NCI-H1417 (cell line): ENCODE measurements at regions not wholly inside any gene's neighbourhood (a gene's known extent, or its start where the extent isn't known, plus 50 kb on each side); places are given as distances from the start of the nearest gene placed in this dataset.

Experiments
- DNase-seq, 3 experiments: peaks; one replicate each; lab custom pipeline; 2025; lab: John Stamatoyannopoulos, UW

DNA sequence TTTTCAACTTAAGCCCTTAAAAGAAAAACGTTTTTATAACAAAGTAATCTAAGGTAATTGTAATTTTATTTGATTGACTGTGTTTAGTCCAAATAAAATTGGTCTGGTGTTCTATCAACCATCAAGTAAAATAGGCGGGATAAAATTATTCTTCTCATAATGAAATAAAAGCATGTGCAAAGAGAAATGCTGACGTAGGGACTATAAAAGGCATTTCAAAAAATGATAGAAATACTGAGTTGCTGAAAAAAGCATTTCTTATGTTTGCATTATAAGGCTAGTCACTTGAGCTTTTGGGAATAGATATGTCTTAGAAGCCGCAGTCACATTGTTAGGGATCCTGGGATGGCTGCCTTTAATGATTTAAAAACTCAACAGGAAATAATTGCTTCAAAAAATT is 608.0 kb upstream of the JAG1 start:
- no peak for DNase-seq

DNA sequence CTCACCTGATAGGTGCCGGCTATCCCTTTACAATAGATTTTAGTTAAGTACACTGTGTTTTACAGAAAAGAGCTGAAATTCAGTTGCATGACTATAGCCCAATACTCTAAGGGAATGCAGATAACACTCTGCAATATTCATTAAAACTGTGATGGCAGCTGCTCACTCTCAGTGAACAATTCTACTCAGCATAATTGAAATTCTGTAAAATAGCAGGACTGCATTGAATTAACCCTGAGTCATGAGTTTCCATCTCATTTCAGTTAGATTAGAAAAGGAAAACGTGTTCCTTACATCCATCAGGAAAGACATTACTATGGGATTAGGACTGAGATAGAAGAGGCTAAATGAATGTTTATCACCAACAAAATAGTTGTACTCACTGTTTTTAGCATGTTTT is 613.3 kb upstream of the JAG1 start:
- no peak for DNase-seq

- DNase-seq, result no peak
These were observed 621.5 kb upstream of the BTBD3 start for GRCh38 chr20:11296221-11296620.

GRCh38 chr20:11296951-11297350 is 620.7 kb upstream of the BTBD3 start:
- DNase-seq, result no peak

DNA sequence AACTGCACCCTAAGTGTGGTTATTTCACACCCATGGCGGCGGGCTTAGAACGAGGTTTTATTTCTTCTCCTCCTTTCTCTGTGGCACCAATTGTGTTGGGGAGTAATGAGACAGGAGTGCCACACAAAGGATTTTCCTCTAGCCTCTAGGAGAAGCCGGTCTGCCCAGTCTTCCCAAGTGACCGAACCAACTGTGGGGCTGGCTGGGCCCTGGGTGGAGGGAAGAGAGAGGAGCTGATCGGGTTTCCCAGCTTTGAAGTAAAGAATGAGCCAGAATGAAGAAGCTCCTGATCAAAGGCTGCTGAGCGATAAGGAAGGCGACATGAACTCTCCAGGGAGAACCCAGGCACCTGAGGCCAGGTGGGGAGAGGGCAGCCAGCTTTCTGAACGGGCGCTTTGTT is 616.0 kb upstream of the BTBD3 start:
- DNase-seq, result no peak

DNA sequence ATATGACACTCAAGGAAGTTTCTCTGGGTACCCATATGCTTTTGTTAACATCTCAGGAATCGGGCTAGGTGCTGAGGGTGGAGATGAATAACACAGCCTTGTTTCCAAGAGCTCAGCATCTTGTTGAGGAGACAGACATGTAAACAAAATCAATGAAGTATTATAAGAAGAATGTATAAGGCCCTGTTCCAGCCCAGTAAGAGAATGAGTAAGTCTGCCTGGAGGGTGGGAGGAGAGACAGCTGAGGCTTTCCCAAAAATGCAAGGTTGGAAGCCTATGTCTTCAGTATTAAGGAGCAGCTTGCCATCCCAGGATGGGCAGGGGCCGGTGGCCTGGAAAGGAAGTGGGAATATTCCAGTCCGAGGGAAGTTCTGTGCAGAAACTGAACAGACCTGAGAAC is 615.3 kb upstream of the BTBD3 start:
- DNase-seq, result no peak

DNA sequence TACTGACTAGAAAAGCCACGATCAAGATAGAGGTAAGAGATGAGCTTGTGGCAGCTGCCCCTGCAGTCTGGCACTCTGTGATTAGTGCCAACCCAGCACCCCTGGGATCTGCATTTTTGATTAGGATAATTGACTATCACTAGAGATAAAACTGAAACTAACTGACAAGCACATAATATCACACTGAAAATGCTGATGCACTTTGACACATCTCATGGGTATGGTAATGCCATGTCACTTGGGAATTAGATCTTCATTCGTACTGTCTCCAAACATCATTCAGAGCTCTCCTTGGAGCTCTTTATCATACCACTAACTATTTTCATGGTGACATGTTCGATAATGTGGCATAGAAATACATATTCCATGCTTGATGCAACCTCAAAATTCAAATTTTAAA is 612.9 kb upstream of the BTBD3 start:
- no peak for DNase-seq

DNA sequence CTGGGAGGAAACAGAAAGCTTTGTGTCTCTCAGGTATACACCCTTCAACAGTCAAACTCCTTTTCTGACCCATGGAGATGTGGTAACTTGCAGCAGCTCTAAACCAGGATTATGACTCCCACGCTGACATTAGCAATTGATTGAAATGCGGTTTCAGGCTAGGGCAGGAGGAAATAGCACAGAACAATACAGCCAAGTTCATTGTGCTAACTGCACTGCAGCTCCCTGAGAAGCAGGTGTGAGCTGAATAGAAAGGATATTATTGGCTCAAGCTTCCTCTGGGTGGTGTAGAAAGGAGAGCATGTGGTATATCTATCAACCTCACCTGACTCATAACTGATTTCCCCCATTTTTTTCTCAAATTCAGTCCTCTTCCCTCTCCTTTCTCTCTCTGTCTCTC is 612.3 kb upstream of the BTBD3 start:
- peak in 1 of 3 experiments; percentile 44 for DNase-seq

GRCh38 chr20:11311659-11312224 is 606.0 kb upstream of the BTBD3 start:
- DNase-seq, result no peak

DNA sequence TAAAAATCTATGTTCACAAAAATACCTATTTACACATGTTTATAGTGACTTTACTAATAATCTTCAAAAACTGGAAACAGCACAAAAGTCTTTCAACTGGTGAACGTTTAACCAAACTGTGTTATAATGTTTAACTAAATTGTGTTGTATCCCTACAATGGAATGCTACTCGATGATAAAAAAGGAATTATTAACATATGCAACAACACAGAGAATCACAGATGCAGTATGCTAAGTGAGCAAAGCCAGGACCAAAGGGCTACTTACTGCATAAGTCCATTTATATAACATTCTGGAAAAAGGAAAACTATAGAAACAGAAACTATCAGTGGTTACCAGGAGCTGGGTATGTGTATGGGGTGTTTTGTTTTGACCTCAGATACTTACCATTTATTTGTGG is 602.2 kb upstream of the BTBD3 start:
- no peak for DNase-seq

- no peak for DNase-seq
These were observed 601.4 kb upstream of the BTBD3 start for GRCh38 chr20:11316244-11316643.

- no peak for DNase-seq
These were observed 597.7 kb upstream of the BTBD3 start for GRCh38 chr20:11320033-11320432.

GRCh38 chr20:11323816-11324215 is 593.9 kb upstream of the BTBD3 start:
- DNase-seq, result no peak

DNA sequence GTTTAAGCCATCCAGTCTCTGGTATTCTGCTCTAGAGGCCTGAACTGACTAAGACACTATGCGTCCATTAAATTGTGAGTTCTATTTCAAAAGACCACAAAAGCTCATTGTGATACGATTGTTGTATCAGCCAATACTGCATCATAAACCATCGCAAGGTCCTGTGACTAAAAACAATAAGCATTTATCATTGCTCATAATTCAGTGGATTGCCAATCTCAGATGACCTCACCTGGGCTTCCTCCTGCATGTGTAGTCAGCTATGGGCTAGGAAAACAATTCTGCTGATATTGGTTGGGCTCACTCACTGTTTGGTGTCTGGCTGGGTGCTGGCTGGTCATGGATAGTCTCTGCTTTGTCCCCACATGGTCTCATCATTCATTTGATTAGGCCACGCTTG is 592.7 kb upstream of the BTBD3 start:
- DNase-seq, result no peak

GRCh38 chr20:11328839-11329238 is 588.9 kb upstream of the BTBD3 start:
- no peak for DNase-seq

DNA sequence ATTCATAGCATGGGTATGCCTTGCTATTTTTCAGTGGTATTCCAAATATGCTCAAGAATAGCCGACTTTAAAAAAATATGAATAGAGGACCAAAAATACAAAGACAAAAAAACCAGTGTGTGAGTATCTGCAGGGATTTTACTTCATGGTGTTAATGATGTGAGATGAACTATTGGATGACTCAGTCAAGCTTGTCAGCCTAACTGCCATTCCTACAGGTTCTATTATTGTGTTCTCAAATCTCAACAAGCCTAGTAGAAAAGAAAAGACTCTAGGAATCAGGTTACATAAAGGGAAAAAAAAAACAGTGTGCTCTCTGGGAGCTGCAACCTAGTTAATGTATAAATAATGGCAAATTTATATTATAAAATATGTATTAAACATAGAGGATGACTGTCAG is 588.4 kb upstream of the BTBD3 start:
- peak in 1 of 3 experiments; percentile 27 for DNase-seq

DNA sequence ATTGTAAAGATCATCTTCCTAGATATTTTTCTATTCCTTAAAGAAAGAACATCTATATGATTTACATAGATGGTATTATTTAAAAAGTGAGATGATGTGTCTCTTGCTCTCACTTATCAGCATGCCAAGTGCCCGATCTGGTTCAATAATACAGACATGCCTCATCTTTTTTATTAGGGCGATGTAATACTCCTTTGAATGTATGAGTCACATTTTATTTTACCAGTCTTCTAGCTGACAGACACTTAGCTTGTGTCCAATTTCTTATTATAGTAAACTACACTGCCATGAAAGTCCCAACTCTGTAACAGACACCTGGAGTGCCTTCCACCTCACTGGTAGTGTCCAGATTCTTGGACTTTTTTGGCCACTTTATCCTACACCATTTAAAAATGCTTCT is 586.6 kb upstream of the BTBD3 start:
- no peak for DNase-seq

GRCh38 chr20:11332381-11332780 is 585.3 kb upstream of the BTBD3 start:
- DNase-seq, result no peak

DNA sequence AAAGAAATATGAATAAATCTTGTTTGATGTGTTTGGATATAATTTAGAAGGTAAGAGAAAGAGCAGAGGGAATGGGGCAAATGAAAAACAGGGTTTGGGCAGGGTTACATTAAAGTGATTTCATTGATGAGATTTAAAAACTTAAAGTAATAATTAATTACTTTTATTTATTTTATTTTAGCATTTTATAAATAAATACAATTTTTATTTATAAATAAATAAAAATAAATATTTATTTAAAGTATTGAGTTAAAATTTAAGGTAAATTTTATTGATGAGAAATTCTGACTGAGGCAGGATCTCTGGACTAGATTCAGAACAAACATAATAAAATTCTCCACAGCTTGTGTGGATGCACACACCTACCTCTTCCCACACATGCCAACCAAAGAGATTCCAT is 584.1 kb upstream of the BTBD3 start:
- no peak for DNase-seq

GRCh38 chr20:11337361-11338130 is 580.1 kb upstream of the BTBD3 start:
- DNase-seq, result no peak

DNA sequence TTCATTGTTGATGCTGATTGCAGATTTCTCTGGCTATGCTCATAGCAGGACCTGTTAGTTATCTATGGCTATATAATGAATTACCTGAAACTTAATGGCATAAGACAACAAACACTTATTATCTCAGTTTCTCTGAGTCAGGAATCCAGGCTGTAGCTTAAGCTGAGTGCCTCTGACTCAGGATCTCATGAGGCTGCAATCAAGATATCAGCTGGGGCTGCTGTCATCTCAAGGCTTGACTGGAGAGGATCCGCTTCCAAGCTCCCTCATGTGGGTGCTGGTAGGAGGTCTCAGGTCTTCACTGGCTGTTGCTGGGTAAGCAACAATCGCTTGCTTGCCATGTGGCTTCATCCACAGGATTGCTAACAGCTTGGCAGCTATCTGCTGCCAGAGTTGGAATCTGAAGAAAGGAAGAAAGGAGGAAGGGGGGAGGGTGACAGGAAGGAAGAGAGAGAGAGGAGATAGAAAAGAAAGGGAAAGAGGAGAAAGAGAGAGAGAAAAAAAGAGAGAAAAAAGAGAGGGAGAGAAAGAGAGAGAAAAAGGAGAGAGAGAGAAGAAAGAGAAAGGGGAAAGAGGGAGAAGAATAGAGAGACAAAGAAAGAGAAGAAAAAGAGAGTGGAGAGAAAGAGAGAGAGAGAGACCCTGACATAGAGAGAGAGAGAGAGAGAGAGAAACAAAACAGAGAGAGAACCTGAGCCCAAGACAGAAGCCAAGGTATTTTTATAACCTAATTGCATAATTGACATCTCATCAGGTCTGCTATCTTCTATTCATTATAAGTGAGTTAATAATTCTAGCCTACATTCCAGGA is 579.0 kb upstream of the BTBD3 start:
- no peak for DNase-seq

DNA sequence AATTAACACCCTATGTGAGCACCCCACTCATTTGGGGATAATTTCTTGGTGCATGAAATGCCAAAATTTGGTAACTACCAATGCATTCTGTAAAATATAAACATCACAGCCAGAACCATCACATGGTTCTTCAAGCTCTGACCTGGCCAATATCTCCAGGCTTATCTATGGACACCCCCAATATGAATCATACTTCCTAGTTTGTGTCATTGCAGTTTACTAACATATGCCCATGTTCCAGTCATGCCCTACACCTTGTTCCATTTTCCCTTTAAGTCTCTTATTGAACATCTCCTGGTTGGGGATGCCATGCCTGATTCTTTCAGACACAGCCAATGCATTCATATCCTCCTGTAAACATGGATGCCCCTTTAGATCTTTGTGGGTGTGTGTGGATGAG is 572.8 kb upstream of the BTBD3 start:
- no peak for DNase-seq

DNA sequence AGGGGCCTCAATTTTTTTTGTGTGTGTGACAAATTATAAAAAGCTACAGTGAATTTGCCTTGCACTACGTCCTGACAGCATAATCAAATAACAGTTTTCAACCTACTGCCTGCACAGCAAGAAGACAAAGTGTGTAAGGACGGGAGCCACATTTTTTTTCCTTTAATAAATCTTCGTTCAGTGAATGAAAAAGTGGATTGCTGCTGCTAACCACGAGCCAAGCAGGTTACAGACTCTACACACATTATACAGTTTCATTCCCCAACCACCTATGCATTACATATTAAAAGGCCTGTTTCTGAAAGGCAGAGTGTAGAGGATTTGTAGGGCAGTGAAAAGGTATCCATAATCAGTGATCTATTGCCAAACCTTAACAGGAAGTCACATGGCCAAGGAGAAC is 570.0 kb upstream of the BTBD3 start:
- DNase-seq, result no peak
